PC-9 (cell line): ENCODE measurements at regions not wholly inside any gene's neighbourhood (a gene's known extent, or its start where the extent isn't known, plus 50 kb on each side); places are given as distances from the start of the nearest gene placed in this dataset.

ENCODE experiments used
- EZH2 ChIP-seq: fragments of 200-600 bp; sonication (generic); IDR thresholded peaks from 2 replicates; pipeline ENCODE4 v1.8.0; 2017; ENCODE audit warnings: antibody characterized with exemption, low read depth
- TF ChIP-seq, protein P1 (sequence below): fragments of 200-600 bp; sonication (generic); conservative IDR thresholded peaks from 2 replicates; pipeline ENCODE4 v1.6.1; 2017; ENCODE audit warnings: mixed run types, antibody characterized with exemption, mild to moderate bottlenecking, moderate library complexity

DNA sequence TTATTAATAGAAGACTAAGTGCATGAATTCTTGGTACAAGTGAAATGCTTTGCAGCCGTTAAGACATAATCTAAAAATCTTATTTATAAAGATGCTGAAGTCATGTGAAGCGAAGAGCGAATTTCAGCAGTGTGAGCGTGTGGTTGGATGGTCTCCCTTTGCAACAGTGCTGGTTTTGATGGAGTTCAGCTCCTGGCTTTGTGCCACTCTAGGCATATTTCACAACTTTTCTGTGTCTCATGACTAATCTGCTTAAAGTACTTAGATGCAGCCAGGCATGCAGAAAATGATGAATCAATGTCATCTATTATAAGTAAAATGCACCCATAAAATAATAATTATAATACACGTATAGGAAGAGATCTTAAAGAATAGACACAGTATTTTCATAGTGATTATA, 107.2 kb upstream of the TCERG1L start:
- TF ChIP-seq, protein P1, sequence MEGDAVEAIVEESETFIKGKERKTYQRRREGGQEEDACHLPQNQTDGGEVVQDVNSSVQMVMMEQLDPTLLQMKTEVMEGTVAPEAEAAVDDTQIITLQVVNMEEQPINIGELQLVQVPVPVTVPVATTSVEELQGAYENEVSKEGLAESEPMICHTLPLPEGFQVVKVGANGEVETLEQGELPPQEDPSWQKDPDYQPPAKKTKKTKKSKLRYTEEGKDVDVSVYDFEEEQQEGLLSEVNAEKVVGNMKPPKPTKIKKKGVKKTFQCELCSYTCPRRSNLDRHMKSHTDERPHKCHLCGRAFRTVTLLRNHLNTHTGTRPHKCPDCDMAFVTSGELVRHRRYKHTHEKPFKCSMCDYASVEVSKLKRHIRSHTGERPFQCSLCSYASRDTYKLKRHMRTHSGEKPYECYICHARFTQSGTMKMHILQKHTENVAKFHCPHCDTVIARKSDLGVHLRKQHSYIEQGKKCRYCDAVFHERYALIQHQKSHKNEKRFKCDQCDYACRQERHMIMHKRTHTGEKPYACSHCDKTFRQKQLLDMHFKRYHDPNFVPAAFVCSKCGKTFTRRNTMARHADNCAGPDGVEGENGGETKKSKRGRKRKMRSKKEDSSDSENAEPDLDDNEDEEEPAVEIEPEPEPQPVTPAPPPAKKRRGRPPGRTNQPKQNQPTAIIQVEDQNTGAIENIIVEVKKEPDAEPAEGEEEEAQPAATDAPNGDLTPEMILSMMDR: no peak
- TF ChIP-seq EZH2: no peak
